Osteoblast (primary cell): ENCODE measurements at regions not wholly inside any gene's neighbourhood (a gene's known extent, or its start where the extent isn't known, plus 50 kb on each side); places are given as distances from the start of the nearest gene placed in this dataset.

Experiments
- DNase-seq: peaks from one replicate; pipeline ENCODE4 v3.0.0; 2011; ENCODE audit warnings: low spot score, mixed read lengths; ENCODE audit not compliant: insufficient read length; ENCODE audit errors: missing footprints
- H2AFZ ChIP-seq: 2 replicates; pipeline ENCODE4 v1.6.0; 2011; ENCODE audit warnings: mild to moderate bottlenecking, low read length
- H3K27ac ChIP-seq: 2 replicates; pipeline ENCODE4 v1.5.1; 2011; ENCODE audit warnings: mild to moderate bottlenecking, low read depth, low read length, moderate library complexity
- H3K27me3 ChIP-seq: 2 replicates; pipeline ENCODE4 v1.6.0; 2012; ENCODE audit warnings: mild to moderate bottlenecking, control low read depth, inconsistent platforms, low read length, moderate library complexity; ENCODE audit not compliant: insufficient read depth
- H3K36me3 ChIP-seq: 2 replicates; pipeline ENCODE4 v1.5.1; 2011; ENCODE audit warnings: mild to moderate bottlenecking, low read length, control low read depth, moderate library complexity; ENCODE audit not compliant: insufficient read depth
- H3K4me1 ChIP-seq: 2 replicates; pipeline ENCODE4 v1.5.1; 2011; ENCODE audit warnings: mild to moderate bottlenecking, low read length, control low read depth, moderate library complexity; ENCODE audit not compliant: insufficient read depth
- H3K4me2 ChIP-seq: 2 replicates; pipeline ENCODE4 v1.6.0; 2011; ENCODE audit warnings: mild to moderate bottlenecking, low read length; ENCODE audit not compliant: insufficient read depth
- H3K4me3 ChIP-seq: fragments of 200-600 bp; sonication (generic); 3 replicates; pipeline ENCODE4 v1.5.1; 2012; ENCODE audit warnings: mild to moderate bottlenecking, low read length, inconsistent platforms; ENCODE audit not compliant: insufficient read depth
- H3K79me2 ChIP-seq: 2 replicates; pipeline ENCODE4 v1.6.0; 2012; ENCODE audit warnings: mild to moderate bottlenecking, low read length, control low read depth, inconsistent platforms; ENCODE audit not compliant: insufficient read depth
- H3K9me3 ChIP-seq: 2 replicates; pipeline ENCODE4 v1.5.1; 2011; ENCODE audit warnings: low read depth, low read length, control low read depth
- H4K20me1 ChIP-seq: 2 replicates; pipeline ENCODE4 v1.6.0; 2012; ENCODE audit warnings: mild to moderate bottlenecking, low read length, control low read depth; ENCODE audit not compliant: insufficient read depth
- TF ChIP-seq, protein P1 (sequence below): IDR thresholded peaks from 2 replicates; pipeline ENCODE4 v1.5.1; 2011; ENCODE audit warnings: mild to moderate bottlenecking, low read depth, low read length, moderate library complexity; ENCODE audit errors: extremely low read depth

DNA sequence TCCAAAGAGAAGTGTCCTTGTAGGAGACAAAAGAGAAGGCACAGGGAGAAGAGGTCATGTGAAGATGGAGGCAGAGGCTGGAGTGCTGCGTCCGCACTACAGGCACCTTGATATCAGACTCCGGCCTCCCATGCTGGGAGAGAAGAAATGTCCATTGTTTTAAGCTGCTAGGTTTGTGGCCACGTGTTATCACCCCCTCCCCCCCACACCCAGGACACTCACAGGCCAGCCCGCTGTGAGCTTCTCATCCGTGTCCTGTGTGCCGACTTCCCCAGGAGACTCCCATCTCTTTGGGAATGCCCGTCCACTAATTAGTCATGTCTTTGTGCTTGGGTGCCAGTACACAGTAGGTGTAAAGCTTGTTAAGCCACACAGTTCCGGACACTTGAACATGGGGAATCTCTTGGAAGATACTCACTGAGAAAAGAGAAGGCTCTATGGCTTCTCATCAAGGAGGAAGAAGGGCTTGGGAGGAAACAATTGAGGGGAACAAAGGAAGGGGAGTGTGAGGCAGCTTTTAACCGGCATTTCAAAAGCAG is 1234.7 kb downstream of the TBC1D22A start:
- no peaks in the 10 kb centered on the region for H3K79me2 ChIP-seq
- H3K27ac ChIP-seq = no peak overlapping the region
- no peak overlapping the region for H3K4me2 ChIP-seq
- H3K4me3 ChIP-seq = no peak overlapping the region
- TF ChIP-seq, protein P1, sequence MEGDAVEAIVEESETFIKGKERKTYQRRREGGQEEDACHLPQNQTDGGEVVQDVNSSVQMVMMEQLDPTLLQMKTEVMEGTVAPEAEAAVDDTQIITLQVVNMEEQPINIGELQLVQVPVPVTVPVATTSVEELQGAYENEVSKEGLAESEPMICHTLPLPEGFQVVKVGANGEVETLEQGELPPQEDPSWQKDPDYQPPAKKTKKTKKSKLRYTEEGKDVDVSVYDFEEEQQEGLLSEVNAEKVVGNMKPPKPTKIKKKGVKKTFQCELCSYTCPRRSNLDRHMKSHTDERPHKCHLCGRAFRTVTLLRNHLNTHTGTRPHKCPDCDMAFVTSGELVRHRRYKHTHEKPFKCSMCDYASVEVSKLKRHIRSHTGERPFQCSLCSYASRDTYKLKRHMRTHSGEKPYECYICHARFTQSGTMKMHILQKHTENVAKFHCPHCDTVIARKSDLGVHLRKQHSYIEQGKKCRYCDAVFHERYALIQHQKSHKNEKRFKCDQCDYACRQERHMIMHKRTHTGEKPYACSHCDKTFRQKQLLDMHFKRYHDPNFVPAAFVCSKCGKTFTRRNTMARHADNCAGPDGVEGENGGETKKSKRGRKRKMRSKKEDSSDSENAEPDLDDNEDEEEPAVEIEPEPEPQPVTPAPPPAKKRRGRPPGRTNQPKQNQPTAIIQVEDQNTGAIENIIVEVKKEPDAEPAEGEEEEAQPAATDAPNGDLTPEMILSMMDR = no peak
- H4K20me1 ChIP-seq = no peaks in the 10 kb centered on the region
- H3K27me3 ChIP-seq = no peaks in the 10 kb centered on the region
- no peak for DNase-seq
- no peaks in the 10 kb centered on the region for H3K36me3 ChIP-seq
- no peaks in the 10 kb centered on the region for H3K4me1 ChIP-seq
- no peak overlapping the region for H2AFZ ChIP-seq
- H3K9me3 ChIP-seq = no peaks in the 10 kb centered on the region

DNA sequence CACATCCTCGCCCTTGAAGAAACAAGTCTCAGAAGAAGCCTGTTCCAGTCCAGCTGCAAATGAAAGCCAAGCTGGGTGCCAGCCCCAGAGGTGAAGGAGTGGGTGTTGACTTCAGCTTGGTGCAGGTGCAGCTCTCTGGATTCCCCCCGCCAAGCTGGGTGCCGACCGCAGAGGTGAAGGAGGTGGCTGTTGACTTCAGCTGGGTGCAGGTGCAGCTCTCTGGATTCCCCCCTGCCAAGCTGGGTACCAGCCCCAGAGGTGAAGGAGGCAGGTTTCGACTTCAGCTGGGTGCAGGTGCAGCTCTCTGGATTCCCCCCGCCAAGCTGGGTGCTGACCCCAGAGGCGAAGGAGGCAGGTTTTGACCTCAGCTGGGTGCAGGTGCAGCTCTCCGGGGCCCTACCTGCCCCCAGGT is 1234.0 kb downstream of the TBC1D22A start:
- H2AFZ ChIP-seq = no peak overlapping the region
- no peak overlapping the region for H3K4me2 ChIP-seq
- no peaks in the 10 kb centered on the region for H3K36me3 ChIP-seq
- TF ChIP-seq, protein P1 = no peak
- no peak overlapping the region for H3K4me3 ChIP-seq
- no peaks in the 10 kb centered on the region for H4K20me1 ChIP-seq
- H3K27me3 ChIP-seq = no peaks in the 10 kb centered on the region
- no peaks in the 10 kb centered on the region for H3K79me2 ChIP-seq
- no peaks in the 10 kb centered on the region for H3K4me1 ChIP-seq
- peaks cover 3% of the 10 kb centered on the region for H3K9me3 ChIP-seq
- H3K27ac ChIP-seq = no peak overlapping the region
- no peak for DNase-seq

DNA sequence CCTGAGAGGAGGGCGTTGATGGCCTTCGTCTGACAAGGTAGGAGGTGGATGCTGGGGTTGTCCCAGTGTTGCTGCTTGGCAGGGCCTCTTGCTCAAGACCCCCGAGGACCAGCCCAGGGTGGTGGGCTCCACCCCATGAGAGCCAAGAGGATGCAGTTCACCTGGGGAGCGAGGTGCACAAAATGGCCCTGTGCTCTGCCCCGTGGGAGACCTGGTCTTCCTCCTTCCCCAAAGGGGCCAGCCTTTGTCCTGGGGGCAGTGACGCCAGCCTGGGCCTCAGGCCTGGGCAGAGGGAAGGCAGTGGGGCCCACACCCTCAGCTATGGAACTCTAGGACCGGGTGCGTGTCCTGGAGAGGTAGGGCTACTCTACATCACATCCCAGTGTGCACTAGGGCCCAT is 1233.3 kb downstream of the TBC1D22A start:
- H3K4me3 ChIP-seq = no peak overlapping the region
- H2AFZ ChIP-seq = no peak overlapping the region
- H3K4me1 ChIP-seq = no peaks in the 10 kb centered on the region
- no peaks in the 10 kb centered on the region for H4K20me1 ChIP-seq
- no peak for DNase-seq
- H3K4me2 ChIP-seq = no peak overlapping the region
- no peaks in the 10 kb centered on the region for H3K27me3 ChIP-seq
- no peak overlapping the region for H3K27ac ChIP-seq
- TF ChIP-seq, protein P1 = no peak
- H3K9me3 ChIP-seq = peaks cover 9% of the 10 kb centered on the region
- H3K79me2 ChIP-seq = no peaks in the 10 kb centered on the region
- no peaks in the 10 kb centered on the region for H3K36me3 ChIP-seq

DNA sequence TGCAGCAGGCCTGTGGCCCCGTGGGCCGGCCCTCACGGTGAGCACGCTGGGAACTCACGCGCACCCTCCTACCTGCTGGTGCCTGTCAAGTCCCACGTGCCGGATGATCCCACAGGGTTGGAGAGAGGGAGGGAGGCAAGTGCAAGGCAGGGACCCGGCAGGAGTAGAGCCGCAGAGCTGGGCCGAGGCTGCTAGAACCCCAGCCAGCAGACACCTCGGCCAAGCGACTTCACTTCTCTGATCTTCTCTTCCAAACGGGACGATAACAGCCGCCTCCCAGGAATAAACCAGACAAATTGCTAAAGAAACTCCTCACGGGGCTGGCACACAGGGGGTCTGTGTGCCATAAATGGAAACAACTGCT is 1232.8 kb downstream of the TBC1D22A start:
- H4K20me1 ChIP-seq = no peaks in the 10 kb centered on the region
- DNase-seq = no peak
- no peaks in the 10 kb centered on the region for H3K36me3 ChIP-seq
- no peaks in the 10 kb centered on the region for H3K27me3 ChIP-seq
- H3K4me2 ChIP-seq = no peak overlapping the region
- H3K27ac ChIP-seq = no peak overlapping the region
- TF ChIP-seq, protein P1 = no peak
- H2AFZ ChIP-seq = no peak overlapping the region
- peaks cover 9% of the 10 kb centered on the region for H3K9me3 ChIP-seq
- H3K4me1 ChIP-seq = no peaks in the 10 kb centered on the region
- H3K4me3 ChIP-seq = no peak overlapping the region
- no peaks in the 10 kb centered on the region for H3K79me2 ChIP-seq
